ENCODE measurements at regions not wholly inside any gene's neighbourhood (a gene's known extent, or its start where the extent isn't known, plus 50 kb on each side); places are given as distances from the start of the nearest gene placed in this dataset.

DNA sequence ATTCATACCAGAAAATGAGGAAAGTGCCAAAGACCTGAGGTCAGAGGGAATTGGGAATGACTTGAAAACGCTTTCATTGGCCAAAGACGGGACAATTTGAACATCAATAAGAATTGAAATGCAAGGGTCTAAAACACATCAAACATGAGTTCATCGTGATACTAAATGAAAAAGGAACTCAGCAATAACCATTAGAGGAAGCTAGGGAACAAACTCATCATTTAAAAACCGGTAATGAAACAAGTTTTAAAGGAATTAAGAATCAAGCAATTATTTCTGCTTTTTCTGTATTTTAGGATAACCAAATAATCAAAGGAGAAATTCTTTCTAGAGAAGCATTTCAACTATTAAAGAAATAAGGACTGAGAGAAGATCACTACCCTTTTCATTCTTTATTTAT is 303.1 kb downstream of the ARHGAP12 start:
- TF ChIP-seq POLR2A (IDR thresholded peaks at IDR 0.05) = no peak
- TF ChIP-seq, protein P1, sequence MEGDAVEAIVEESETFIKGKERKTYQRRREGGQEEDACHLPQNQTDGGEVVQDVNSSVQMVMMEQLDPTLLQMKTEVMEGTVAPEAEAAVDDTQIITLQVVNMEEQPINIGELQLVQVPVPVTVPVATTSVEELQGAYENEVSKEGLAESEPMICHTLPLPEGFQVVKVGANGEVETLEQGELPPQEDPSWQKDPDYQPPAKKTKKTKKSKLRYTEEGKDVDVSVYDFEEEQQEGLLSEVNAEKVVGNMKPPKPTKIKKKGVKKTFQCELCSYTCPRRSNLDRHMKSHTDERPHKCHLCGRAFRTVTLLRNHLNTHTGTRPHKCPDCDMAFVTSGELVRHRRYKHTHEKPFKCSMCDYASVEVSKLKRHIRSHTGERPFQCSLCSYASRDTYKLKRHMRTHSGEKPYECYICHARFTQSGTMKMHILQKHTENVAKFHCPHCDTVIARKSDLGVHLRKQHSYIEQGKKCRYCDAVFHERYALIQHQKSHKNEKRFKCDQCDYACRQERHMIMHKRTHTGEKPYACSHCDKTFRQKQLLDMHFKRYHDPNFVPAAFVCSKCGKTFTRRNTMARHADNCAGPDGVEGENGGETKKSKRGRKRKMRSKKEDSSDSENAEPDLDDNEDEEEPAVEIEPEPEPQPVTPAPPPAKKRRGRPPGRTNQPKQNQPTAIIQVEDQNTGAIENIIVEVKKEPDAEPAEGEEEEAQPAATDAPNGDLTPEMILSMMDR (IDR thresholded peaks at IDR 0.05) = no peak
